Neural cell (in vitro differentiated cells): ENCODE measurements at regions not wholly inside any gene's neighbourhood (a gene's known extent, or its start where the extent isn't known, plus 50 kb on each side); places are given as distances from the start of the nearest gene placed in this dataset.

Source experiments
- H2AFZ ChIP-seq: fragments of 200-600, 300-800 bp; sonication (generic), shearing (Covaris generic); 2 replicates; pipeline ENCODE4 v1.6.0; 2014; ENCODE audit warnings: low read depth, mild to moderate bottlenecking, antibody characterized with exemption, low read length, moderate library complexity
- H3F3A ChIP-seq: fragments of 200-600 bp; shearing (Covaris generic); 2 replicates; pipeline ENCODE4 v1.6.1; 2016; ENCODE audit warnings: mild to moderate bottlenecking, moderate library complexity, mixed read lengths, antibody characterized with exemption, low read length; ENCODE audit not compliant: insufficient read depth, poor library complexity, severe bottlenecking
- H3K27ac ChIP-seq: fragments of 200-600, 300-800 bp; sonication (generic), shearing (Covaris generic); 2 replicates; pipeline ENCODE4 v1.5.1; 2014; ENCODE audit warnings: mild to moderate bottlenecking, low read length, moderate library complexity
- H3K27me3 ChIP-seq: fragments of 300-800, 200-600 bp; sonication (generic), shearing (Covaris generic); 2 replicates; pipeline ENCODE4 v1.6.0; 2014; ENCODE audit warnings: mild to moderate bottlenecking, low read depth, low read length, moderate library complexity; ENCODE audit not compliant: insufficient read depth
- H3K36me3 ChIP-seq: fragments of 300-800, 200-600 bp; sonication (generic), shearing (Covaris generic); 2 replicates; pipeline ENCODE4 v1.5.1; 2014; ENCODE audit warnings: mild to moderate bottlenecking, antibody characterized with exemption, low read length, moderate library complexity; ENCODE audit not compliant: insufficient read depth
- H3K4me2 ChIP-seq: fragments of 300-800, 200-600 bp; sonication (generic), shearing (Covaris generic); 2 replicates; pipeline ENCODE4 v1.6.0; 2014; ENCODE audit warnings: mild to moderate bottlenecking, low read length
- H3K4me3 ChIP-seq: fragments of 300-800, 200-600 bp; sonication (generic), shearing (Covaris generic); 2 replicates; pipeline ENCODE4 v1.5.1; 2014; ENCODE audit warnings: mild to moderate bottlenecking, low read length, moderate library complexity
- H3K79me2 ChIP-seq: fragments of 200-600 bp; shearing (Covaris generic); replicated peaks from 2 replicates; pipeline ENCODE4 v1.6.0; 2014; ENCODE audit warnings: mild to moderate bottlenecking, low read length, moderate library complexity; ENCODE audit not compliant: insufficient read depth
- H3K9ac ChIP-seq: fragments of 300-800, 200-600 bp; sonication (generic), shearing (Covaris generic); 2 replicates; pipeline ENCODE4 v1.6.1; 2016; ENCODE audit warnings: mild to moderate bottlenecking, low read length, mixed read lengths
- H3K9me2 ChIP-seq: fragments of 200-600 bp; shearing (Covaris generic); 2 replicates; pipeline ENCODE4 v1.6.1; 2016; ENCODE audit warnings: mild to moderate bottlenecking, low read length, mixed read lengths; ENCODE audit not compliant: insufficient read depth
- H3K9me3 ChIP-seq: fragments of 200-600, 300-800 bp; sonication (generic), shearing (Covaris generic); 2 replicates; pipeline ENCODE4 v1.6.1; 2016; ENCODE audit warnings: mild to moderate bottlenecking, mixed run types, low read length, moderate library complexity, mixed read lengths
- H4K20me1 ChIP-seq: fragments of 200-600 bp; shearing (Covaris generic); 2 replicates; pipeline ENCODE4 v1.6.1; 2016; ENCODE audit warnings: mild to moderate bottlenecking, mixed run types; ENCODE audit not compliant: insufficient read depth
- EP300 ChIP-seq: fragments of 450-650 bp; conservative IDR thresholded peaks from 2 replicates; pipeline ENCODE4 v1.6.1; 2014; ENCODE audit warnings: antibody characterized with exemption, mild to moderate bottlenecking, moderate library complexity; ENCODE audit not compliant: poor library complexity, severe bottlenecking
- EZH2 ChIP-seq: fragments of 200-600, 300-800 bp; shearing (Covaris generic), sonication (generic); IDR thresholded peaks from 2 replicates; pipeline ENCODE4 v1.6.1; 2014; ENCODE audit warnings: antibody characterized with exemption, low read length, borderline replicate concordance, mild to moderate bottlenecking; ENCODE audit not compliant: insufficient read depth, poor library complexity, severe bottlenecking
- MXI1 ChIP-seq: fragments of 450-650 bp; conservative IDR thresholded peaks from 2 replicates; pipeline ENCODE4 v1.6.1; 2014; ENCODE audit warnings: antibody characterized with exemption, mild to moderate bottlenecking; ENCODE audit not compliant: poor library complexity, severe bottlenecking
- POLR2AphosphoS5 ChIP-seq: IDR thresholded peaks from 2 replicates; pipeline ENCODE4 v1.6.1; 2012
- RAD21 ChIP-seq: fragments of 450-650 bp; conservative IDR thresholded peaks from 2 replicates; pipeline ENCODE4 v1.6.1; 2014; ENCODE audit warnings: antibody characterized with exemption, mild to moderate bottlenecking, moderate library complexity
- SMC3 ChIP-seq: fragments of 450-650 bp; conservative IDR thresholded peaks from 2 replicates; pipeline ENCODE4 v1.6.1; 2014; ENCODE audit warnings: antibody characterized with exemption, mild to moderate bottlenecking, moderate library complexity; ENCODE audit not compliant: poor library complexity
- TAF1 ChIP-seq: IDR thresholded peaks from 2 replicates; pipeline ENCODE4 v1.6.1; 2012; ENCODE audit warnings: low read depth
- TF ChIP-seq, protein P1 (sequence below): fragments of 450-650 bp; IDR thresholded peaks from 2 replicates; pipeline ENCODE4 v1.5.1; 2014; ENCODE audit warnings: antibody characterized with exemption, mild to moderate bottlenecking, moderate library complexity; ENCODE audit not compliant: poor library complexity, severe bottlenecking
- TF ChIP-seq, protein P2 (sequence below): IDR thresholded peaks from 2 replicates; pipeline ENCODE4 v1.6.1; 2012; ENCODE audit warnings: borderline replicate concordance

DNA sequence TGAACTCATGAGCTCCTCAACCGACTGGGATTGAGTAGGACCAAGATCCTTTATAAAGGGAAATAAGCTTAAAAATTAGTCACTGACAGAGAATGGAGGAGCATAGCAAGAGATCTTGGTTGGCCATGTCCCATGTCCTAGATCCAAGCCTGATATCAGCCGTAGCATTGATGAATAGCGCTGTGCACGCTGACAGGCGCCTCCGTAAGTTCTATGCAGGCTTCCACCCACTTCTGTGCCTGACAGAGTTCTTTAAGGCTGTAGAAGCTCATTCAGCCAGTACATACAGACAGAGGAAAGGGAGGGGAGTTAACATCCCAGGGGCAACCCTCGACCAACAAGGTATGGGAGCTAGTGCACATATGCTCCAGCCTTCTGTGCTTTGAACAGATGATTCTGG lies 251.7 kb upstream of the TBC1D5 start:
- no peak overlapping the region for H3K27ac ChIP-seq
- no peaks in the 10 kb centered on the region for H3F3A ChIP-seq
- H3K9me3 ChIP-seq: no peaks in the 10 kb centered on the region
- H3K36me3 ChIP-seq: no peaks in the 10 kb centered on the region
- H2AFZ ChIP-seq: no peak overlapping the region
- no peak overlapping the region for H3K9ac ChIP-seq
- no peaks in the 10 kb centered on the region for H4K20me1 ChIP-seq
- H3K4me3 ChIP-seq: no peak overlapping the region
- TF ChIP-seq POLR2AphosphoS5 (no peak), MXI1 (no peak), EP300 (no peak), RAD21 (no peak), EZH2 (no peak), TAF1 (no peak), SMC3 (no peak)
- TF ChIP-seq, protein P1, sequence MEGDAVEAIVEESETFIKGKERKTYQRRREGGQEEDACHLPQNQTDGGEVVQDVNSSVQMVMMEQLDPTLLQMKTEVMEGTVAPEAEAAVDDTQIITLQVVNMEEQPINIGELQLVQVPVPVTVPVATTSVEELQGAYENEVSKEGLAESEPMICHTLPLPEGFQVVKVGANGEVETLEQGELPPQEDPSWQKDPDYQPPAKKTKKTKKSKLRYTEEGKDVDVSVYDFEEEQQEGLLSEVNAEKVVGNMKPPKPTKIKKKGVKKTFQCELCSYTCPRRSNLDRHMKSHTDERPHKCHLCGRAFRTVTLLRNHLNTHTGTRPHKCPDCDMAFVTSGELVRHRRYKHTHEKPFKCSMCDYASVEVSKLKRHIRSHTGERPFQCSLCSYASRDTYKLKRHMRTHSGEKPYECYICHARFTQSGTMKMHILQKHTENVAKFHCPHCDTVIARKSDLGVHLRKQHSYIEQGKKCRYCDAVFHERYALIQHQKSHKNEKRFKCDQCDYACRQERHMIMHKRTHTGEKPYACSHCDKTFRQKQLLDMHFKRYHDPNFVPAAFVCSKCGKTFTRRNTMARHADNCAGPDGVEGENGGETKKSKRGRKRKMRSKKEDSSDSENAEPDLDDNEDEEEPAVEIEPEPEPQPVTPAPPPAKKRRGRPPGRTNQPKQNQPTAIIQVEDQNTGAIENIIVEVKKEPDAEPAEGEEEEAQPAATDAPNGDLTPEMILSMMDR: no peak
- TF ChIP-seq, protein P2, sequence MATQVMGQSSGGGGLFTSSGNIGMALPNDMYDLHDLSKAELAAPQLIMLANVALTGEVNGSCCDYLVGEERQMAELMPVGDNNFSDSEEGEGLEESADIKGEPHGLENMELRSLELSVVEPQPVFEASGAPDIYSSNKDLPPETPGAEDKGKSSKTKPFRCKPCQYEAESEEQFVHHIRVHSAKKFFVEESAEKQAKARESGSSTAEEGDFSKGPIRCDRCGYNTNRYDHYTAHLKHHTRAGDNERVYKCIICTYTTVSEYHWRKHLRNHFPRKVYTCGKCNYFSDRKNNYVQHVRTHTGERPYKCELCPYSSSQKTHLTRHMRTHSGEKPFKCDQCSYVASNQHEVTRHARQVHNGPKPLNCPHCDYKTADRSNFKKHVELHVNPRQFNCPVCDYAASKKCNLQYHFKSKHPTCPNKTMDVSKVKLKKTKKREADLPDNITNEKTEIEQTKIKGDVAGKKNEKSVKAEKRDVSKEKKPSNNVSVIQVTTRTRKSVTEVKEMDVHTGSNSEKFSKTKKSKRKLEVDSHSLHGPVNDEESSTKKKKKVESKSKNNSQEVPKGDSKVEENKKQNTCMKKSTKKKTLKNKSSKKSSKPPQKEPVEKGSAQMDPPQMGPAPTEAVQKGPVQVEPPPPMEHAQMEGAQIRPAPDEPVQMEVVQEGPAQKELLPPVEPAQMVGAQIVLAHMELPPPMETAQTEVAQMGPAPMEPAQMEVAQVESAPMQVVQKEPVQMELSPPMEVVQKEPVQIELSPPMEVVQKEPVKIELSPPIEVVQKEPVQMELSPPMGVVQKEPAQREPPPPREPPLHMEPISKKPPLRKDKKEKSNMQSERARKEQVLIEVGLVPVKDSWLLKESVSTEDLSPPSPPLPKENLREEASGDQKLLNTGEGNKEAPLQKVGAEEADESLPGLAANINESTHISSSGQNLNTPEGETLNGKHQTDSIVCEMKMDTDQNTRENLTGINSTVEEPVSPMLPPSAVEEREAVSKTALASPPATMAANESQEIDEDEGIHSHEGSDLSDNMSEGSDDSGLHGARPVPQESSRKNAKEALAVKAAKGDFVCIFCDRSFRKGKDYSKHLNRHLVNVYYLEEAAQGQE: no peak
- no peaks in the 10 kb centered on the region for H3K9me2 ChIP-seq
- H3K79me2 ChIP-seq: no peaks in the 10 kb centered on the region
- H3K4me2 ChIP-seq: no peak overlapping the region
- no peaks in the 10 kb centered on the region for H3K27me3 ChIP-seq

- Histone ChIP-seq H3K36me3 (no peaks in the 10 kb centered on the region), H3K9ac (no peak overlapping the region), H3K9me2 (no peaks in the 10 kb centered on the region)
These were observed 248.0 kb upstream of the TBC1D5 start for GRCh38 chr3:17990390-17990789.

More at GRCh38 chr3:17990390-17990789, 248.0 kb upstream of the TBC1D5 start:
- H3K9me3 ChIP-seq: no peaks in the 10 kb centered on the region
- no peak overlapping the region for H2AFZ ChIP-seq
- H4K20me1 ChIP-seq: no peaks in the 10 kb centered on the region
- H3K27me3 ChIP-seq: no peaks in the 10 kb centered on the region
- H3K4me2 ChIP-seq: no peak overlapping the region
- no peaks in the 10 kb centered on the region for H3F3A ChIP-seq
- H3K79me2 ChIP-seq: no peaks in the 10 kb centered on the region
- TF ChIP-seq, protein P2: no peak
- TF ChIP-seq, protein P1: no peak
- TF ChIP-seq TAF1 (no peak), POLR2AphosphoS5 (no peak), EZH2 (no peak)
- H3K4me3 ChIP-seq: no peak overlapping the region
- no peak overlapping the region for H3K27ac ChIP-seq
